ENCODE measurements at regions not wholly inside any gene's neighbourhood (a gene's known extent, or its start where the extent isn't known, plus 50 kb on each side); places are given as distances from the start of the nearest gene placed in this dataset.
"Not testable (repeated sequence)": the region's sequence is repeated elsewhere in the genome, so short reads cannot be mapped to it uniquely, and the experiment has no call there.

- DNase-seq = no peak
Measured at GRCh38 chr10:8352171-8353075, 297.9 kb downstream of the GATA3 start.

GRCh38 chr10:8356283-8356682 lies 301.8 kb downstream of the GATA3 start:
- no peak for DNase-seq

DNA sequence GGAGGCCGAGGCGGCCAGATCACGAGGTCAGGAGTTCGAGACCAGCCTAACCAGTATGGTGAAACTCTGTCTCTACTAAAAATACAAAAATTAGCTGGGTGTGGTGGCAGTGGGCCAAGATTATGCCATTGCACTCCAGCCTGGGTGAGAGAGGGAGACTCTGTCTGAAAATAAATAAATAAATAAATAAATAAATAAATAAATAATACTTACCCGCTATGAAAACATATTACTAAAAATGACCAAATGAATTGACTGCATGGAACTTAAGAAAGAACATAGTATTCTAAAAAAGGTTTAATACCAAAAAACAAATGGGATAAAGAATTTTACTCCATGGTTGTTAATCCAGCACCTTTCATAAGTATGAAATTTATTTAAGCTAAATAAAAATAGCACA lies 305.0 kb downstream of the GATA3 start:
- DNase-seq = no peak

DNA sequence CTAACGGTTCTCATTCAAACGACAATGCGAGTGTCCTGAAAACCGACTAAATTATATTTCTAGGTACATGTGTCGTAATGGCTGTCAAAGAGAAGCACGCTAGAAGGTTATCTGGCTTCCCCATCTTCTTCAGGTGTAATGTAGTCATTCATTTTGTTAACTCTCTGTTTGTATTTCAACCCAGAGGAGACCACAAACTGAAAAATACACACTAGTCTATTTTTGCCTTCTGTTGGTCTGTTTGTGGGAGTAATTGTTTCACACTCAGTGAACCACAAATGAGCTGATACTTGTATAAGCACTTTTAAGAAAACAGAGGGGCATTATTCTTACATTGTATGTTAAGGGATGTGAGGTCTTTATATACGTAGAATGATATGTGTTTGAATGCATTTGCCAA lies 305.9 kb downstream of the GATA3 start:
- no peak for DNase-seq

DNA sequence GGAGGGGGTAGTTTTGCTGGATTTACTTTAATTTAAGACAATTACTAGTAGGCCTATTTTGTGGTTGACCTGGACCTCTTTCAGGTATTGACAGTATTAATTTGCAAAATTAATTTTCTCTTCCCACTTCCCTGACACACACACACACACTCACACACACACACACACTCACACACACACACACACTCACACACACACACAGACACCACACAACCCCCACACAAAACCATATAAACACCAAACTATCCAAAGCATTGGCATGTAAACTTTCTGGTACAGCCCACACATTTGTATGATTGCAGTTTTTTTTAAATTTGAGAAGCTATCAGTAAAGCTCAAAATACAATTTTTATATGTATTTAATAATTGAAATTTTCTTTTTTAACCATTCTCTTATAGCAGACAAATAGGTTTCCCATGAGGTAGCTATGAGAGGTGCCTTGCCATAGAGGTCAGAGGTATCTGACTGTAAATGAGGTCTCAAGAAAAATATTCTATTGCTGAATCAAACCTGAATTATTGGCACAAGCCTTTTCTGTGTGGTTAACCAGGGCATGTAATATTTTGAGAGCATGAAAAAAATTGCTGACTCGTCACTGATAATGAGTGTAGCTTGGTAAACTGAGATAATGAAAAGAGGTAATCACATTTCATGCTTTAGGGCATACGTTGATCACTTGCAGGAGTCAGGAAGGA lies 306.5 kb downstream of the GATA3 start:
- no peak for DNase-seq

DNA sequence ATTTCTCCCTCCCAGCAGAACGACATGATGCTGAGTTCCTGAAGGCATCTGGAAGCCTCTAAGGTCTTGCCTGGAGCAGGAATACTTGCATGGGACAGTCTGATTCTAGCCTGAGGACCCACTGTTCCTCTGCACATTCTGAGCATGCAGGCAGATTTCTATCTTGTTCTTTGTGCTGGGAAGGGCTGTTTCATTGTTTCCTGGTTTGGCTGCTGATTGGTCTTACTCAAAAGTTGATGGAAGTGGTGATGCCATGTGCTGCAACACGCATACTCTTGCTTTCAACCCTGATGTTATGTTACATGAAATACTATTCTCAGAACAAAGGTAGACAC lies 307.0 kb downstream of the GATA3 start:
- DNase-seq = no peak

DNA sequence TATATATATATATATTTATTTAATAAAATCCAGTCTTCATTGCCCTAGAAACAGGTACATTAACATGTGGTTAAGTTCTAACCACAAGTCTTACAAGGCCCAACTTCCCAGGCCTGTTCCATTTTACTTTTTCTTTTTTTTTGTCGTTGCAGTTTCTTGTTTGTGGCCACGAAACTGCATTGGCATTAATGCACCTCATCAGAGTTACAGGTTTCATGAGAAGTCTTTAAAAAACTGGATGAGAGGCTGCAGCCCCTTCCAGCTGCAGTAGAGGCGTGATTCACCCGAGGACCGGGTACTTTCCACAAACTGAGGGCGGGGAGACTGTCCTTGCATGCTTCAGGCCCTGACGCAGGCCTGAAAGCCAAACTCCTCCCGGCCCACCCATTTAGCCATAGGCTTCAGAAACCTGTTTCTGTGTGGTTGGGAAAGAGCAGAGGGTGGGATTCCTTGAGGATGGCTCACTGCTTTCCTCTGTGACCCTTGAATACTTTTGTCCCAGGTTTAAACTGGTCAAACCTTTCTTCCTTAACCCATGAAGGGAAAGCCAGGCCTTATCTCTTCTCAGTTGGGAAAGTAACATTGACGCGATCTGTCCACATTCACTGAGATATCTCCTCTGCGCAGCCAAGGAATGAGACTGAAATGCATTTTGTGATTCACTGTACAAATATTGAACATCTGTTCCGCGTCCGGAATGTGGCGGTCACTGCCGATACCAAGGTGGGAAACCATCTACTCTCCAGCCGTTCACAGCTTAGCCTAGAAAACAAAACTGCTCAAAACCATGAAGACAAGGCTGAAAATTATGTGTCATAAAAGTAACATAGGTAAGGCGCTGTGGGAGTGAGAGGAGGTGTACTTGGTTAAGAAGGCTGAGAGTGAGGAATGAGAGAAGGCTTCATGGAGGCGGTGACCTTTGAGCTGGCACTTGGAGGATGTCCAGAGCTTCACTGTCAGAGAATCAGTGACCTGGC lies 311.7 kb downstream of the GATA3 start:
- no peak for DNase-seq

DNA sequence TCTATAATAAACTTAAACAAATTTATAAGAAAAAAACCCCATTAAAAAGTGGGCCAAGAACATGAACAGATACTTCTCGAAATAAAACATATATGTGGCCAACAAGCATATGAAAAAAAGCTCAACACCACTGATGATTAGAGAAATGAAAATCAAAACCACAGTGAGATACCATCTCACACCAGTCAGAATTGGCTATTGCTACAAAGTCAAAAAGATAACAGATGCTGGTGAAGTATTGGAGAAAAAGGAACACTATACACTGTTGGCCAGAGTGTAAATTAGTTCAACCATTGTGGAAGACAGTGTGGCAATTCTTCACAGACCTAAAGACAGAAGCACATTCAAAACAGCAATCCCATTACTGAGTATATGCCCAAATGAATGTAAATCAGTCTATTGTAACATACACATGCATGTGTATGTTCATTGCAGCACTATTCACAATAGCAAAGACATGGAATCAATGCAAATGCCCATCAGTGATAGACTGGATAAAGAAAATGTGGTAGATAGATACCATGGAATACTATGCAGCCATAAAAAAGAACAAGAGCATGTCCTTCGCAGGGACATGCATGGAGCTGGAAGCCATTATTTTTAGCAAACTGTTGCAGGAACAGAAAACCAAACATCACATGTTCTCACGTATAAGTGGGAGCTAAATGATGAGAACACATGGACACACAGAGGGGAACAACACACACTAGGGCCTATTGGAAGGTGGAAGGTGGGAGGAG lies 313.4 kb downstream of the GATA3 start:
- not testable (repeated sequence) for DNase-seq

DNA sequence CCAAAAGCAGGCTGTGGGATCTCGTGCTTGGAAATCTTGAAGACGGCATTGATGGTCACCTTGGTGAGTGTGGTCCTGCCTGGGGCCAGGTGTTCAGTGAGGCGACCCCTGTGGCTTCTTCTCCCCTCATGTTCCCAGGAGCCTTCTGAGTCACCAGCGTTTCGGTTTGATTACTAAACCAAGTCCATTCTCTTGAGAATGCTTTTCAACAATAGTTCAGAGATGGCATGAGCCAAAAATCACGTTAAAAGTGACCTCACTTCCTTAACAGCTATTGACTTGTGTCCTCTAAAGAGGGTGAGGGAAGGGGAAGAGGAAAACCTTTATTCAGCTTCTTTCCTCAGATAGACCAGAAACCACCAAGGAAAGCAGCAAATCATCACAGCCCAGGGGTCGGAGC lies 315.2 kb downstream of the GATA3 start:
- DNase-seq = no peak

DNA sequence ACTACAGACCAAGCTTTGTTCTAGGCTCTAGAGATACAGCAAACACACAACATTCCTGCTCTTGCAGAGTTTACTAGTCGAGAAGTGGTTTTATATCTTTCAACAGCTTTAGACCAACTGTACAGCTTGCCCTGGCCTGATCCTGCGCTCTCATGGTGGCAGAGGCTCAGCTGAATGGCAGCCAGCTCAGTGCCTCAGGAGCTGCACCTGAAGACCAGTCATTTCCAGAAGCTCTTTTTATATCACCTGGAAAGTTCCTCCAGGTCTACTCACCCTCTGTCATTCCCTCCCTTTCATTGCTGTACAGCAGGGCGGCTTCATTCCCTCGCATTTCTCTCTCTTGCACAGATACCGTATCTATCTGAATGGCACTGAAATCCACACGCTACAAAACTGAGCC lies 319.8 kb downstream of the GATA3 start:
- no peak for DNase-seq

- DNase-seq = no peak
Measured at GRCh38 chr10:8375137-8375536, 320.6 kb downstream of the GATA3 start.

DNA sequence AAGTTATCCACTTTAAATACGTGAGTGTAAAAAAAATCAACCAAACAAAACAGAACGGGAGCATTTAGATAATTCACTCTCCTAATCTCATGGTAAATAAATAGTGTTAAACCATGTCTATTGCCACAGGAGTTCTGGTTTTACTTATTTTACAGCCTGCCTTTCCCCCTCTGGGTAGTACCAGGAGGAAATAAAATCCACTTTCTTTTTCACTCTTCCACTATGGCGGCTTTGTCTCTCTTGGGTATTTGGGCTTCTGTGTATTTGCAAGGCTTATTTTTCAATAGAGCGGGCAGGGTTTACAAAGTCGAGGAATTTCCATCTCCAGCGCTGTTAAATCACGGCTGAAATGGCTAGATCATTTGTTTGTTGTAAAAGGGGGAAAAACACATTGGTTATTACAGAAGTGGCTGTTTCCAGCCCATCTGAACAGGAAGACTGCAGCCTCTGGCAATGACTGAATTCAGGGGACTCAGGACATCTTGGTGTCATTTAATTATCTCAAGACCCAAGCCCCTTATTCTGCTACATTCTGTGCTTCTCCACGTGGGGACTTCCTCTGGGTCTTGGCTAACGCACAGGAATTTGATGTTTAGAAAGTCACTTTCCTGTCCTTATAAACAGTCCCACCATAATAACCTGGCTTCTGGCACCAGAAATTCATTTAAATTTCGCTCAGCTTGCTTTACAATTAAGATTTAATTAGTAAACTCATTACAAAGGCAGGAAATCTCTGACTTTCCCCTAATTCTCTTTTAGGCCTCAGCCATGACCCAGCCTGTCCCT lies 323.9 kb downstream of the GATA3 start:
- DNase-seq = no peak

- DNase-seq = no peak
Measured at GRCh38 chr10:8379906-8380832, 325.7 kb downstream of the GATA3 start.

GRCh38 chr10:8380833-8381496 lies 326.5 kb downstream of the GATA3 start:
- no peak for DNase-seq

GRCh38 chr10:8386781-8387180 lies 332.3 kb downstream of the GATA3 start:
- DNase-seq = no peak

GRCh38 chr10:8389630-8390029 lies 335.1 kb downstream of the GATA3 start:
- DNase-seq = no peak

DNA sequence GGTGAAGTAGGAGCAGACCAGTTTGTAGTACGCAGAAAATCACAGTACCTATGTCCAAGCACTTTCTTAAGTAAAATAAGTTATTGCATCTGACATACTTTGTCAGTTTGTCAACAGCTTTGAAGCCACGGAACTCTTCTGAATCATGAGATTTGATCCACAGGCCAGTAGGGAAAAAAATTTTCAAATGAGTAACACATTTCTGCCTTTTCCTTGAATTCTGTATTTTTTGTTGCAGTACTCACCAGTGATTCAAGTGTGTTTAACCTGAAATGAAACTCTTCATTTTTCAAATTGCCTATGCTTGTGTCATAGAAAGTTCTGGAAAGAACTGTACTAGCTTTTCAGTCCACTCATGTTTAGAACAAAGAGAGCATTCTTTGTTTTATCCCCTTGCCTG lies 337.7 kb downstream of the GATA3 start:
- no peak for DNase-seq

DNA sequence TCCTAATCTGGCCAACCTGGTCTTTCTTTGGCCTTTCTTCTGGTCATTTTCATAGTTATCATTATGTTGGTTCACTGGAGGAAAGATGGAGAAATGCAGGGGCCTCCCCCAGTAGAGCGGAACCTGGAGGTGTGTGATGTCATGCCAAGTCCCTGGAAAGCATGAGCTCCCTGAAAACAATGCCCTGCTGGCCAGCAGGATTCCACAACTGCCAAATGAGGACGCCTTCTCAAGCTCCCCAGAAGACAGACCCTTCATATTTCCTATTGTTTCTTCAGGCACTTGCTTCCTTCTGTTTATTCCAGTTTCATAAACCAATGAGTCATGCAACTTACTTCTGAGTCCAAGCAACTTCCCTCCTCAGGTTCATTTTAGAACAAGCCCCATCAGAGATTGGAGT lies 339.0 kb downstream of the GATA3 start:
- DNase-seq = no peak

DNA sequence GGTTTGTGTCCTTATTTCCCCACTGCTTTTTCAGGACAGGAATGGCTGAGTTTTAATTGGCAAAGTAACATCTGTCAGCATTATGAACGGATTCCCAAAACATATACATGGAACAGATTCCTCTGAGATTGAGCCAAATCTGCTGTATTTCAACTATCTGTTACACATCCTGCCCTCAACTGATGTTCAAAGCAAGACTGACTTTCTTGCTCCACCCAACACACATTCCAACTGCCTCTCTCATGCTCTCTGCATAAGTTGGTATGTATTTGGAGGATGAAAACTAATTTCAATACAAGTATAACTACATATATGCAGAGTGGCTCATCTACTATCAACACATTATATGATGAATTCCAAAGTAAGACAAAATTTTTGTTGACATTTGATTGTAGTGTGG lies 342.2 kb downstream of the GATA3 start:
- no peak for DNase-seq

DNA sequence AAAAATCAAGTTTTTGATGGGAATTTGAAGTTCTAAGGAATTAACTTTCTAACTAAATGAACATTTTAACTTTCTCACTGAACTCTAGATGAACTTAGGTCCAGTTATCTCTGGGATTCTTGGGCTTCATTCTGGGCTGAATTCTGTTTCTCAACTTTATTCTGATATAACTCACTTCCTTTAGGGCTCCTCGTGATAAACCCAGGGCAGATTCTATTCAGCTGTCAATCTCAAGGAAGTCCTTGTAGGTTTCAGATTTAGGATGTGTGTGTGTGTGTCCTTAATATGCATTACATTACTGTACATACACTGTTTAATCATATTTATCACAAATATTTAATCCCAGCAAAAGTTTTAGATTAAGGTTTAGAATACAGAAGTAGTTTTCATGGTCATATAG lies 344.3 kb downstream of the GATA3 start:
- no peak for DNase-seq
